Large intestine (tissue), 3 donors: ENCODE measurements at regions not wholly inside any gene's neighbourhood (a gene's known extent, or its start where the extent isn't known, plus 50 kb on each side); places are given as distances from the start of the nearest gene placed in this dataset.
A peak's percentile ranks its signal among the peaks of the same experiment; 100 is the strongest.
"Not testable (repeated sequence)": the region's sequence is repeated elsewhere in the genome, so short reads cannot be mapped to it uniquely, and the experiment has no call there.

Source experiments
- DNase-seq, 2 donors: peaks; one replicate each; pipeline versions ENCODE4 v3.0.0 to v3.0.0-alpha.2; 2013
- H3K27ac ChIP-seq: one replicate; pipeline ENCODE4 v1.5.1; 2013; ENCODE audit warnings: low read length
- H3K27me3 ChIP-seq: 2 replicates; pipeline ENCODE4 v1.6.1; 2013; ENCODE audit warnings: low read length; ENCODE audit not compliant: control insufficient read depth, insufficient read depth
- H3K36me3 ChIP-seq: 2 replicates; pipeline ENCODE4 v1.6.1; 2013; ENCODE audit warnings: low read length; ENCODE audit not compliant: control insufficient read depth, insufficient read depth
- H3K4me1 ChIP-seq: one replicate; pipeline ENCODE4 v1.6.1; 2013; ENCODE audit warnings: low read length; ENCODE audit not compliant: control insufficient read depth, insufficient read depth
- H3K4me3 ChIP-seq: one replicate; pipeline ENCODE4 v1.5.1; 2013; ENCODE audit warnings: low read length
- H3K9me3 ChIP-seq: one replicate; pipeline ENCODE4 v1.6.1; 2013; ENCODE audit warnings: mild to moderate bottlenecking, low read depth, low read length, moderate library complexity; ENCODE audit not compliant: control insufficient read depth
- WGBS: methylation state at CpG from one replicate; pipeline ENCODE4 v1.1.5; 2013; ENCODE audit warnings: low lambda C conversion rate; ENCODE audit not compliant: insufficient coverage; 5-methylcytosine and 5-hydroxymethylcytosine counted together

DNA sequence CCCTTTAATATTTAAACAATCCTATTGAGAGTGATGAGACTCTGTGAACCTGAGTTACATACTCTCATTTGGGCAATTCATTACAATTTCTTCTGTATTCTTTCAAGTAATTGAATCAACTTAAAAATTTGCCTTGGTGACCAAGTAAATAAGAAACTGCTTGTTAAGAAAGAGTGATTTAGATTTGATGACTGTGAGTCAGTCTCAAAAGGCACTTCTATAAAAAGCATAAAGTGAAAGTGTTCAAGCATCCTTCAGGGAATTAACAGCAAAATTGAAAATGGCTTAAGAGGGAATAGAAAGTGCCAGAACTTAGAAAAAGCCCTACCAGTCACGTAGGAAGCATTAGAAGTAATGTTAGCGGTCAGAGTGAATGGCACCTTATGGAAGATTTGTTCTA is 654.7 kb downstream of the EPM2A start:
- Histone ChIP-seq H3K4me1 (no peaks in the 10 kb centered on the region), H3K27ac (no peak overlapping the region), H3K27me3 (no peaks in the 10 kb centered on the region), H3K36me3 (no peaks in the 10 kb centered on the region), H3K4me3 (no peak overlapping the region), H3K9me3 (no peaks in the 10 kb centered on the region)
- DNase-seq: no peak
- 80% methylated on average over 1 of the region's 2 CpGs for WGBS

DNA sequence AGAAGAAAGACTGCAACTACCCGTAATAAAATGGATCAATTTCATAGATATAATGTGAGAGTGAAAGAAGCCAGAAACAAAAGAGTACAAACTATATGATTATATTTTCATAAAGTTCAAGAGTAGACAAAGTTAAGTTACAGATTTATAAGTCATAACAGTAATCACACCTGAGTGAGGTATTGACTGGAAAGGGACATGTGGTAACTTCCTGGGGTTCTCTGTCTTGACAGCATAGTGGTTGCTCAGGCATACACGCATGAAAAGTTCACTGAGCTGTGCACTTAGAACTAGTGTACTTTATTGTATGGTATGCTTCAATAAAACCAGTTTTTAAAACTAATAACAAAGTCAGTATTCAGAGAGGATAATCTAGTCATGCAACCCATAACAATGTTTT is 653.6 kb downstream of the EPM2A start:
- Histone ChIP-seq H3K9me3 (no peaks in the 10 kb centered on the region), H3K4me3 (no peak overlapping the region), H3K27ac (no peak overlapping the region), H3K36me3 (no peaks in the 10 kb centered on the region), H3K4me1 (no peaks in the 10 kb centered on the region), H3K27me3 (no peaks in the 10 kb centered on the region)
- DNase-seq: no peak
- 100% methylated on average over 1 of the region's 2 CpGs for WGBS

DNA sequence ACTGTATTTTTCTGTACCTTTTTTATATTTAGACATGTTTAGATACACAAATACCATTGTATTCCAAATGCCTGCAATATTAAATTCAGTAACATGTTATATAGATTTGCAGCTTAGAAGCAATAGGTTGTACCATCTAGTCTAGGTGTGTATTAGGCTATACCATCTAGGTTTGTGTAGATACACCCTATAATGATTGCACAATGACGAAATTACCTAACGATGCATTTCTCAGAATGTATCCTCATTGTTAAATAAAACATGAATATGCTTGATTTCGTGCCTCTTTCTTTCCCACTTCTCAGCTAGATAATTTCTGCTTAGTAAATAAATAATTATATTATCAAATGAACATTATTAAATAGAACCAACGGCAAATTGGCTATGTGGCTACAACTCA is 653.0 kb downstream of the EPM2A start:
- Histone ChIP-seq H3K27me3 (no peaks in the 10 kb centered on the region), H3K36me3 (no peaks in the 10 kb centered on the region), H3K27ac (no peak overlapping the region), H3K4me3 (no peak overlapping the region), H3K4me1 (no peaks in the 10 kb centered on the region), H3K9me3 (no peaks in the 10 kb centered on the region)
- WGBS: 100% methylated on average over 2 of the region's 4 CpGs
- DNase-seq: no peak

DNA sequence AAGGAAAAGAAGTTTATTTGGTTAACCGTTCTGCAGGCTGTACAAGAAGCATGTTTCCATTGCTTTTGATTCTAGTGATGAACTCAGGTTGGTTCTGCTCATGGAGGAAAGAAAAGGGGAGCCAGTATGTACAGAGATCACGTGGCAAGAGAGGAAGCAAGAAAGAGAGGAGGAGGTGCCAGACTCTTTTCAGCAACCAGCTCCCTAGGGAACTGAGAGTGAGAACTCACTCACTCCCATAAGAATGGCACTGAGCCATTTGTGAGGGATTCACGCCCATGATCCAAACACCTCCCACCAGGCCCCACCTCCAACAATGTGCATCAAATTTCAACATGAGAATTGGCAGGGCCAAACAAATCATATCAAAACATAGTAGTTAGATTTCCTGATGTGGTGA is 649.1 kb downstream of the EPM2A start:
- Histone ChIP-seq H3K36me3 (no peaks in the 10 kb centered on the region), H3K4me1 (no peaks in the 10 kb centered on the region), H3K4me3 (no peak overlapping the region), H3K27ac (no peak overlapping the region), H3K27me3 (no peaks in the 10 kb centered on the region), H3K9me3 (no peaks in the 10 kb centered on the region)
- DNase-seq: no peak
- 0% methylated on average over 1 of the region's 3 CpGs for WGBS

DNA sequence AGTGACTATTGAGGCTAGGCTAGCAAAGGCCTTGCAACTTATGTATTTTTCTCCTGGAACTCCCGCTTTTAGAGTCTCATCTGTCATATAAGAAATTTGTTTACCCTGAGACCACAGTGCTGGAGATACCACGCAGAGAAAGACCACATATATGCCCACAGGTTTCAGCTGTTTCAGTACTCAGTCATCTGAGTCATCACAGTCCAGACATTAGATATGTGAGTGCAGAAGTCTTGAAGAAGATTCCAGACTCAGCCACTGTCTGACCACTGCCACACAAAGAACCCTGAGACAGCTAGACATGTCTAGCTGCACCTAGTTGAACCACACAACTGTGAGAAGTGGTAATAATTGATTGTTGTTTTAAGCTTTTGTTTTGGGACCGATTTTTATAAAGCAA is 648.3 kb downstream of the EPM2A start:
- no peaks in the 10 kb centered on the region for H3K27me3 ChIP-seq
- no CpG with 5 or more reads among the region's 3 CpGs for WGBS

DNA sequence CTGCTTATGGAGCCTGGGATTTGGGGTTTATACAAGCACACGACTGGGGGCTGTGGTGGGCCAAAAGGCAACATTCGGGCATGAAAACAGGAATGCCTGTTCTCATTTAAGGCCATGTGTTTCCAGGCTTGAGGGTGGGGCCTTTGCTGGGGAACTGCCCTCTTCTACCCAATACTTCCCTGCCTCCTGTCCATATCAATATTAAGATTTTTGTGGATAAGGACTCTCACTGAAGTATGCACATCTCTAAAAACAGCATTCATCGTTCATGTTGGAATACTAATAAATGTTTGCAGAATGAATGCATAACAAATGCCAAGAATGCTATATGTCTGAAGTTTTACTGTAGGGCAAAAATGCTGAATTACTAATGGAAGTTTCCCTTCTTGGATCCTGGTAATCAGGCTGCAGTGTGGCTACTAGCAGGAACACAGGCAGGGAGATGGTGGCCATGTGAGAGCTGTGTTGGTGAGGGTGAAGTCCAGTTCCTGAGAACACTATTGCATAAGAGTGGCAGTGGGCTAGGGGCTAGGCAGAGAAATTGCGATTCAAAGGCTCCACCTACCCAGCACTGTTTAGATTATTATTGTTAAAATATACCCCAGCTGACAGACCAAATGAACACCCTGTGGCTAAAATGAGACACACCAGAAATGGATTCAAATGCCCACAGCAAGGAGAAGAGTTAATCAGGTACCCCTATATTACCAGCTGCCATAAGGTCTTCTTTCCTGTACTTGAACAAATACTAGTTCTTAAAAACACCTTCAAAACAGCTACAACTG is 644.3 kb downstream of the EPM2A start:
- Histone ChIP-seq H3K4me1 (no peaks in the 10 kb centered on the region), H3K27me3 (no peaks in the 10 kb centered on the region), H3K9me3 (peaks cover 3% of the 10 kb centered on the region), H3K4me3 (no peak overlapping the region), H3K27ac (peak overlapping the region; percentile 64), H3K36me3 (no peaks in the 10 kb centered on the region)
- peak; percentile 55 to 58 for DNase-seq
- WGBS: no CpG with 5 or more reads among the region's 4 CpGs

More for the DNA sequence above, 648.3 kb downstream of the EPM2A start:
- Histone ChIP-seq H3K9me3 (no peaks in the 10 kb centered on the region), H3K36me3 (no peaks in the 10 kb centered on the region), H3K4me3 (no peak overlapping the region), H3K27ac (no peak overlapping the region), H3K4me1 (no peaks in the 10 kb centered on the region)
- no peak for DNase-seq

DNA sequence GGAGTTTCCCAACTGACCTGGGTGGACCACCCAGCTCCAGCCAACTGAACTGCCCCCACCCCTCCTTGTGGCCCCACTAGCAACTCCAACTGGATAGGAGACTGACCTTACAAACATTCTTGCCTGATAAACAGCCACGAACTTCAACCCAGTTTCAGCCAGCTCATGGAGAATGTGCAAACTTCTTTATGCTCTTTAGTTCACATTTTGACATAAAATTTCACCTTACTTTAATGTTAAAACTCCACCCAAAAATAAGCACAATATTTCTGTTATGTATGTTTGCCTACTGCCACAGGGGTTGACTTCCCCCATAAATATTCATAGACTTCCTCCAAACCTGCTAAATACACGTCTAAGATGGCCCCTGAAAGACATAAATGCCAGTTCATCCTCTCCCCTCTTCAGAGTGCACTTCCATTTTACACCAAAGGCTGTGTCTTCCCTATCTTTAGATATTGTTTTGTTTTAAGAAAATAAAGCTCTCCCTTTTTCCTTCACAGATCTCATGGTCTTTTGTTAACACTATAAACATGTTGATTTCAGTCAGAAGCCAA is 643.7 kb downstream of the EPM2A start:
- Histone ChIP-seq H3K36me3 (no peaks in the 10 kb centered on the region), H3K27ac (peak overlapping the region; percentile 64), H3K4me1 (no peaks in the 10 kb centered on the region), H3K4me3 (no peak overlapping the region), H3K9me3 (peaks cover 3% of the 10 kb centered on the region), H3K27me3 (no peaks in the 10 kb centered on the region)
- no CpG with 5 or more reads among the region's 2 CpGs for WGBS
- DNase-seq: peak; percentile 13 to 24

DNA sequence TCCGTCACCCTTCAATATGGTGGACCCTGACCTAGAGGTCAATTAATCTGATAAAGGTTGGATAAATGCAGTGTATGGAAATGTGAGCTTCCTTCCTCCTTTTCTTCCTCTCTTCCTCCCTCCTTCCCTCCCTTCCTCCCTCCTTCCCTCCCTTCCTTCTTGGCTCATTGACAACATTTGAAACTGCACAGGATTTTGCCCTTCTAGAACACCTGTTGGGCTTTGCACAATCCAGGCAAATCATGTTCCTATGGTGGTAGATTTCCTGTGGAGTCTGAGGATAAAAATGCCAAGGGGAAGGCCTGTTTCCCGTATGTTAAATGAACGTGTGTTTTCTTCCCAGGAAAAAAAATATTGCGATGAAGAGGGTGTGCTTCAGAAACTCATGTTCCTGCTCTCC is 642.8 kb downstream of the EPM2A start:
- Histone ChIP-seq H3K9me3 (peaks cover 8% of the 10 kb centered on the region), H3K27me3 (no peaks in the 10 kb centered on the region), H3K36me3 (no peaks in the 10 kb centered on the region), H3K27ac (no peak overlapping the region), H3K4me1 (no peaks in the 10 kb centered on the region), H3K4me3 (no peak overlapping the region)
- 100% methylated on average over 1 of the region's 4 CpGs for WGBS
- DNase-seq: no peak

DNA sequence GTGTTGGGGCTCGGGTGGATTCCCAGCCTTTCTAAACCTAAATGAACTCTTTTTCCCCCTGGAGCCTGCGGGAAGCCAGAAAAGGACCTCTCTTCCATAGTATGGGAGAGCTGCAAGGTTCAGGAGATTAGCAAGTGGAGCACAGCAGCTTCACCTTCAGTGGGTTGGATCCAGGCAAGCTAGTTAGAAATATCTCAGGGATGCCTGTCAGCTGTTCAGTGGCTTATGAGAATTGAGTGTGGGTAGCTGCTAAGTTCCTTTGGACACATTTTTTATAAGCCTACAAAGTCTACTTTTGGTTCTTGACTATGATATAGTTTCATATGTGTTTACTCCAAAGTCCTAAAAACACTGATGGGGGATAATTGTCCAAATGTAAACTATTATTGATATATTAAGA is 642.1 kb downstream of the EPM2A start:
- no peak overlapping the region for H3K4me3 ChIP-seq
- H3K36me3 ChIP-seq: no peaks in the 10 kb centered on the region
- WGBS: no CpG with 5 or more reads among the region's 2 CpGs
- no peaks in the 10 kb centered on the region for H3K27me3 ChIP-seq
- H3K9me3 ChIP-seq: peaks cover 10% of the 10 kb centered on the region
- no peak for DNase-seq
- H3K4me1 ChIP-seq: no peaks in the 10 kb centered on the region
- no peak overlapping the region for H3K27ac ChIP-seq

DNA sequence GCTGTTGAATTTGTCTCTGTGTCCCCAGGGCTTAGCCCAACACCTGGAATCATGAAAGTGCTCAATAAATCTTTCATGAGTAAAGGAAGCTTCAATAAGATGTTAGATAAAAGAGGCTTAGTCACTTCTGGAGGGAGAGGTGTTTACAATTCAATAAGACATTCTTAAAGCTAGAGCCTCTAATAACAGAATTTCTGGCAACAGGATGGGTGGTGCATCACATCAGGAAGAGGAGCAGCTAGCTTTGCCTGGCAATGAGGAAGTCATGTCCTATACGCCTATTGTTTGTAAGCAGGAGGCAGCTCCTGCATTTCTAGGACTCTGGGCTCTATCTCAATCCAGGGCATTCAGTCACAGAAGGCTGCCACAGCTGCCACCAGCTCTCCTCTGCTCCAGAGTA is 638.5 kb downstream of the EPM2A start:
- Histone ChIP-seq H3K27me3 (no peaks in the 10 kb centered on the region), H3K4me3 (no peak overlapping the region), H3K36me3 (no peaks in the 10 kb centered on the region), H3K27ac (no peak overlapping the region), H3K4me1 (no peaks in the 10 kb centered on the region), H3K9me3 (peaks cover 10% of the 10 kb centered on the region)
- DNase-seq: no peak
- no CpG with 5 or more reads among the region's 1 CpG for WGBS

DNA sequence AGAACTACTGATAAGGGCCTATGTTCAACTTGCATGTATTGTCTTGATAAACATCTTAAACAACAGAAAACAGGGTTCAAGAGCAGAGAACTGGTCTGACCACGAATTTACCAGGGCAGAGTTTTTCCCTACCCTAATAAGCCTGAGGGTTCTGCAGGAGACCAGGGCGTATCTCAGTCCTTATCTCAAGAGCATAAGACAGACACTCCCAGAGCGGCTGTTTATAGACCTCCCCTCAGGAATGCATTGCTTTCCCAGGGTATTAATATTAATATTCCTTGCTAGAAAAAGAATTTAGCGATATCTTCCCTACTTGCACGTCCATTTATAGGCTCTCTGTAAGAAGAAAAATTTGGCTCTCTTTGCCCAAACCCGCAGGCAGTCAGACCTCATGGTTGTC is 637.2 kb downstream of the EPM2A start:
- H3K4me3 ChIP-seq, H3K36me3 ChIP-seq, H3K27me3 ChIP-seq, H3K27ac ChIP-seq, H3K9me3 ChIP-seq, DNase-seq, H3K4me1 ChIP-seq: not testable (repeated sequence)
- WGBS: no CpG with 5 or more reads among the region's 6 CpGs
